ENCODE measurements at regions not wholly inside any gene's neighbourhood (a gene's known extent, or its start where the extent isn't known, plus 50 kb on each side); places are given as distances from the start of the nearest gene placed in this dataset.

- TF ChIP-seq ID3 (CRISPR knock-in tag; IDR thresholded peaks at IDR 0.05): no peak
- TF ChIP-seq ID3 (tag; IDR thresholded peaks at IDR 0.05): no peak
- TF ChIP-seq SREBF1 (IDR thresholded peaks at IDR 0.05; ENCODE audit: borderline replicate concordance, low read depth, low read length): no peak
- no peak for TF ChIP-seq HDGF (IDR thresholded peaks at IDR 0.05)
- no peak for TF ChIP-seq RFX1 (IDR thresholded peaks at IDR 0.05)
- TF ChIP-seq SETDB1 (IDR thresholded peaks at IDR 0.05; ENCODE audit: low read length): no peak
- TF ChIP-seq ZNF644 (tag; IDR thresholded peaks at IDR 0.05; ENCODE audit: low read depth): no peak
- TF ChIP-seq ZNF512 (tag; IDR thresholded peaks at IDR 0.05): no peak
- TF ChIP-seq NR2C2 (CRISPR knock-in tag; IDR thresholded peaks at IDR 0.05): no peak
- TF ChIP-seq NR2C2 (tag; IDR thresholded peaks at IDR 0.05): no peak
- no peak for TF ChIP-seq TAL1 (IDR thresholded peaks at IDR 0.05)
- TF ChIP-seq ZNF785 (CRISPR knock-in tag; IDR thresholded peaks at IDR 0.05): no peak
- no peak for TF ChIP-seq CUX1 (CRISPR knock-in tag; IDR thresholded peaks at IDR 0.05)
- TF ChIP-seq NCOA6 (IDR thresholded peaks at IDR 0.05): no peak
- TF ChIP-seq CBX5 (IDR thresholded peaks at IDR 0.05; ENCODE audit: borderline replicate concordance, low read depth): no peak
- 0 out of 2 replicates have a peak, but pooled peaks have one; percentile 44 for TF ChIP-seq ZNF583 (CRISPR knock-in tag; IDR thresholded peaks at IDR 0.05)
- TF ChIP-seq BRD9 (IDR thresholded peaks at IDR 0.05; ENCODE audit: low read depth, partially characterized antibody): no peak
- no peak for TF ChIP-seq ELF2 (CRISPR knock-in tag; IDR thresholded peaks at IDR 0.05)
- peak; percentile 45; the same call in 1 of the 2 replicates for TF ChIP-seq ZFX (CRISPR knock-in tag; IDR thresholded peaks at IDR 0.05)
- TF ChIP-seq MITF (IDR thresholded peaks at IDR 0.05): no peak
- TF ChIP-seq NEUROD1 (IDR thresholded peaks at IDR 0.05; ENCODE audit: borderline replicate concordance, low read depth, low read length, partially characterized antibody): no peak
These were observed 178.4 kb downstream of the MRPL14 start (continued) for GRCh38 chr6:43948527-43949485.

Data from K562 (cell line).